Breast epithelium (tissue), 4 donors: ENCODE measurements at regions not wholly inside any gene's neighbourhood (a gene's known extent, or its start where the extent isn't known, plus 50 kb on each side); places are given as distances from the start of the nearest gene placed in this dataset.

Experiments
- DNase-seq, 2 donors: peaks; one replicate each; pipeline ENCODE4 v3.0.0-alpha.2; 2019; ENCODE audit warnings: low spot score in 2 of 2
- H3K27ac ChIP-seq, 2 donors: fragments of 200-600 bp; sonication (generic) in 1 of 2; one replicate each; pipeline ENCODE4 v1.5.1; 2016 to 2019; ENCODE audit warnings: mild to moderate bottlenecking in 1 of 2
- H3K27me3 ChIP-seq, 2 donors: fragments of 200-600 bp; sonication (generic) in 1 of 2; one replicate each; pipeline versions ENCODE4 v1.5.1 to v1.6.0; 2017 to 2019; ENCODE audit warnings: control low read depth in 1 of 2, mild to moderate bottlenecking in 1 of 2
- H3K36me3 ChIP-seq: fragments of 200-600 bp; one replicate; pipeline ENCODE4 v1.5.1; 2019
- H3K4me1 ChIP-seq, 2 donors: fragments of 200-600 bp; sonication (generic); one replicate each; pipeline ENCODE4 v1.5.1; 2016 to 2019; ENCODE audit warnings: control low read depth in 1 of 2
- H3K4me3 ChIP-seq, 3 donors: fragments of 200-600 bp; sonication (generic); 1 replicate in 2 of 3; 2 replicates in 1 of 3; pipeline ENCODE4 v1.5.1; 2016 to 2019; ENCODE audit warnings: mild to moderate bottlenecking in 3 of 3, moderate library complexity in 2 of 3
- H3K9me3 ChIP-seq, 2 donors: fragments of 200-600 bp; sonication (generic) in 1 of 2; one replicate each; pipeline ENCODE4 v1.5.1; 2016 to 2019; ENCODE audit warnings: control low read depth in 1 of 2
- POLR2A ChIP-seq: fragments of 450-650 bp; IDR thresholded peaks from one replicate; pipeline ENCODE4 v1.6.1; 2016; ENCODE audit warnings: antibody characterized with exemption, mild to moderate bottlenecking, moderate library complexity
- POLR2AphosphoS5 ChIP-seq, 3 donors: sonication (generic); formaldehyde crosslinking; IDR thresholded peaks; one replicate each; pipeline ENCODE4 v1.6.1; 2017; ENCODE audit warnings: antibody characterized with exemption in 3 of 3
- intact Hi-C: fragments of 100-400 bp; cut with DNase I; formaldehyde crosslinking; loops from one replicate; pipeline ENCODE4 v1.15.1; 2023; ENCODE audit warnings: low total_unique reads
- TF ChIP-seq, protein P1 (sequence below), 3 donors: fragments of 450-650 bp; IDR thresholded peaks; one replicate each; pipeline ENCODE4 v1.5.1; 2016 to 2017; ENCODE audit warnings: antibody characterized with exemption in 3 of 3, mild to moderate bottlenecking in 3 of 3, moderate library complexity in 3 of 3

DNA sequence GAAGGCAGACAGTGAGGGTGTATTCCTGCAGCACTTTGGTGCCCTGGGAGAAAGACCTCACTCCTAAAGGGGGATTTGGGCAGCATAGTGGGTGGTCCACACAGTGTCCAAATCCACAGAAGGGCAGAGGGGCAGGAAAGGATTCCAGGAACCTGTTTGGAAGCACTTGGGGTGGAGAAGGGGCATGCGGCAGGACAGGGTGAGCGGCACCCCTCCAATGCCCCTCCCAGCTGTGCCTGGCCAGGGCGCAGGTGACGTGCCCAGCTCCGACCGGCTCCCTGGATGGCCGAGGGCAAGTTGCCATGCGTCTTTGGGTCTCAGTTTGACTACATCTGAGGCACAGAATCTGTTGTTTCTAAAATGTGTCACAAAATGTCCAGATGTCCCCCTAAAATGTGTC is 66.5 kb upstream of the HMX1 start:
- intact Hi-C loops = no loop called here
- Histone ChIP-seq H3K4me3 (no peak overlapping the region), H3K27ac (no peak overlapping the region), H3K36me3 (no peaks in the 10 kb centered on the region), H3K27me3 (peaks cover 0 to 29% of the 10 kb centered on the region in 2 donors), H3K4me1 (no peaks in the 10 kb centered on the region), H3K9me3 (peaks cover 0 to 3% of the 10 kb centered on the region in 2 donors)
- no peak for DNase-seq
- no peak for TF ChIP-seq POLR2AphosphoS5 (IDR thresholded peaks at IDR 0.05)
- TF ChIP-seq, protein P1, sequence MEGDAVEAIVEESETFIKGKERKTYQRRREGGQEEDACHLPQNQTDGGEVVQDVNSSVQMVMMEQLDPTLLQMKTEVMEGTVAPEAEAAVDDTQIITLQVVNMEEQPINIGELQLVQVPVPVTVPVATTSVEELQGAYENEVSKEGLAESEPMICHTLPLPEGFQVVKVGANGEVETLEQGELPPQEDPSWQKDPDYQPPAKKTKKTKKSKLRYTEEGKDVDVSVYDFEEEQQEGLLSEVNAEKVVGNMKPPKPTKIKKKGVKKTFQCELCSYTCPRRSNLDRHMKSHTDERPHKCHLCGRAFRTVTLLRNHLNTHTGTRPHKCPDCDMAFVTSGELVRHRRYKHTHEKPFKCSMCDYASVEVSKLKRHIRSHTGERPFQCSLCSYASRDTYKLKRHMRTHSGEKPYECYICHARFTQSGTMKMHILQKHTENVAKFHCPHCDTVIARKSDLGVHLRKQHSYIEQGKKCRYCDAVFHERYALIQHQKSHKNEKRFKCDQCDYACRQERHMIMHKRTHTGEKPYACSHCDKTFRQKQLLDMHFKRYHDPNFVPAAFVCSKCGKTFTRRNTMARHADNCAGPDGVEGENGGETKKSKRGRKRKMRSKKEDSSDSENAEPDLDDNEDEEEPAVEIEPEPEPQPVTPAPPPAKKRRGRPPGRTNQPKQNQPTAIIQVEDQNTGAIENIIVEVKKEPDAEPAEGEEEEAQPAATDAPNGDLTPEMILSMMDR (IDR thresholded peaks at IDR 0.05) = no peak
- TF ChIP-seq POLR2A = no peak

DNA sequence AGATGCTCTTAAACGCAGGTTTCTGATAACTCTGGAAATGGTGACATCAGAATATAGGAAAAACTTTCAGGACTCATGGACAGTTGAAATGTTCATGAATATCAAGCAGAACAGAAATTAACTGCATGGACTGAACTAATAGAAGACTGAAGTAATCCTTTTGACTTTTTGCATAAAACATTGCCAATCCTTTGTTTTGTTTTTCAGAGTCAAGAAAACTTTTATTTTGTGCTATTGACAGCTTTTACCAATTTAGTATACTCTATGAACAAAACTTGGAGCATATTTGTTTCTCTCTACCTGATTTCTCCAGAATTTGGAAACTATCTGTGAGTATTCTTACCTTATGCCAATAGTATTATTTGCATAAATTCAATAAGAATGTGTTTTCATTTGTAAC is 61.2 kb upstream of the HMX1 start:
- Histone ChIP-seq H3K27me3 (no peaks in the 10 kb centered on the region), H3K27ac (no peak overlapping the region), H3K36me3 (no peaks in the 10 kb centered on the region), H3K4me1 (no peaks in the 10 kb centered on the region), H3K9me3 (peaks cover 0 to 11% of the 10 kb centered on the region in 2 donors), H3K4me3 (no peak overlapping the region)
- TF ChIP-seq POLR2A (no peak), POLR2AphosphoS5 (IDR thresholded peaks at IDR 0.05) (no peak)
- TF ChIP-seq, protein P1 (IDR thresholded peaks at IDR 0.05) = no peak
- no peak for DNase-seq
- intact Hi-C loops = no loop called here

DNA sequence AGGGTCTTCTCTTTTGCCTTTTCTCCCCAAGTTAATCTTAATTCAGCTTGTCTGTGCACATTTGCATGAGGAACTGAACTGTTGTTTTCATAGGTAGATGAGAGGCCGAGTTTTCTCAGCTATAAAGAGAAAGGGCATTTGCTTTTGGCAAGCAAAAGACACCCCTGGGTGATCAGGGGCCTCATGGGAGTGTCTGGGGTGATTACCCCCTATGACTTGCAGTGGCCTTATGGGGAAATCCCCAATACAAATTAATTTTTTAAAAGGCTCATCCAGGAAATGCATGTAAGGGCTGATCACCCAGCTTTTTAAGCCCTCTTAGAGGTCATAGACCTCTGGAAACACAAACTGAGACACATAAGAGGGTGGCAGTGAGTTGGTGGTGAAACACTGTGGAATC is 56.4 kb upstream of the HMX1 start:
- TF ChIP-seq, protein P1 (IDR thresholded peaks at IDR 0.05) = no peak
- TF ChIP-seq POLR2AphosphoS5 (IDR thresholded peaks at IDR 0.05) = no peak
- TF ChIP-seq POLR2A = no peak
- Histone ChIP-seq H3K4me3 (no peak overlapping the region), H3K4me1 (no peaks in the 10 kb centered on the region), H3K27ac (no peak overlapping the region), H3K36me3 (no peaks in the 10 kb centered on the region), H3K27me3 (no peaks in the 10 kb centered on the region), H3K9me3 (peaks cover 0 to 22% of the 10 kb centered on the region in 2 donors)
- intact Hi-C loops = no loop called here
- DNase-seq = no peak

DNA sequence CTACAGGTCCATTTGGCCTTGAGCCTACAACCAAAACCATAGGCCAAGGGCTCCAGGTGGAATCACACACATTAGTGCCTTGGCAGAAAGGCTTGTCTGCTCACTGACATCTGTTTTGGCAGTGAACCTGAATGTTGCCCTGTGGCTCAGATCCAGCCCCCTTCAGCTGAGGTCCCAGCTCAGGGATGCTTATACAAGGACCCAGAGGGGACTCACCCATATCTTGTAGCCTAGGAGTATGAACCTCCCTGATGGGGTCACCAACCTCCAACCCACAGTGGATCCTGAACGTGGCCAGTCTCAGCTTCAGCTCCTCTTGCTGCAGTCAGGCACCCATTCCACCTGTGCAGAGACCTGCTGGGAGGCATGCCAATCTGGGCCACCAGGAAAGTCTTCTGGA is 50.8 kb upstream of the HMX1 start:
- peak in 1 of 2 donors; percentile 22 for DNase-seq
- Histone ChIP-seq H3K27ac (no peak overlapping the region), H3K27me3 (peaks cover 0 to 11% of the 10 kb centered on the region in 2 donors), H3K36me3 (no peaks in the 10 kb centered on the region), H3K4me3 (no peak overlapping the region), H3K9me3 (peaks cover 6 to 22% of the 10 kb centered on the region in 2 donors), H3K4me1 (no peaks in the 10 kb centered on the region)
- intact Hi-C loops = no loop called here
- TF ChIP-seq, protein P1 (IDR thresholded peaks at IDR 0.05) = no peak
- TF ChIP-seq POLR2AphosphoS5 (IDR thresholded peaks at IDR 0.05) = no peak
- no peak for TF ChIP-seq POLR2A

DNA sequence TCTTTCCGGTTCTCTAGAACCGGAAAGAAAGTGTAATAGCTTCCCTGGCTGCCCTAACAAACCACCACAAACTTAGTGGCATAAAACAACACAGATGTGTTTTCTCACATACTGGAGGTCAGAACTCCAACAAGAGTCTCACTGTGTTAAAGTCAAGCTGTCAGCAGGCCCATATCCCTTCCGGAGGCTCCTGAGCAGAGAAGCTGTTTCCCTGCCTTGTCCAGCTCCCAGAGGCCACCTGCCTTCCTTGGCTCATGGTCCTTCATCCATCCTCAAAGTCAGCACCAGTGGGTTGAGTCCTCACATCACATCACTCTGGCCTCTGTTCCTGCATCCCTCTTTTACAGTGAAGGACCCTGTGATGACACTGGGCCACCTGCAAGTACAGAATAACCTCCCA is 49.8 kb upstream of the HMX1 start:
- peaks cover 6 to 22% of the 10 kb centered on the region in 2 donors for H3K9me3 ChIP-seq
- TF ChIP-seq, protein P1 (IDR thresholded peaks at IDR 0.05) = no peak
- TF ChIP-seq POLR2AphosphoS5 (IDR thresholded peaks at IDR 0.05) (no peak), POLR2A (no peak)
- peak in 1 of 2 donors; percentile 2 for DNase-seq

More for the DNA sequence above, 49.8 kb upstream of the HMX1 start:
- Histone ChIP-seq H3K27ac (no peak overlapping the region), H3K4me3 (no peak overlapping the region), H3K36me3 (no peaks in the 10 kb centered on the region), H3K27me3 (peaks cover 0 to 16% of the 10 kb centered on the region in 2 donors), H3K4me1 (no peaks in the 10 kb centered on the region)
- intact Hi-C loops = no loop called here
